ENCODE measurements at regions not wholly inside any gene's neighbourhood (a gene's known extent, or its start where the extent isn't known, plus 50 kb on each side); places are given as distances from the start of the nearest gene placed in this dataset.

DNA sequence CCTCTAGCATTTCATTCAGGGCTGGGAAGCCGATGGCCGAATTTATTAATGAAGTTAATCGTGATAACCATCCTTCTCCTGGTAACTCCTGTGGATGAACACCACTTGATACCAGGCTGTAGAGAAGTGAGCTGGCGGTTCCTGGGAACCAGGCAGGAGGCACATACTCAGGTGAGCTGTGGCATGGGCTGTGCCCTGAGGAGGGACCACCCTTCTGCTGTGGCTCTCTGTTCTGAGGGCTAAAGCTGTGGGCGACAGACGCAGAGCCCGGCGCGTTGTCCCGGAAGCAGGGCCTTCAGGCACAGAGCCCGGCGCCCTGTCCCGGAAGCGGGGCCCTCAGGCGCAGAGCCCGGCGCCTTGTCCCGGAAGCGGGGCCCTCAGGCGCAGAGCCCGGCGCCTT lies 462.3 kb upstream of the SALL3 start:
- H3K36me3 Mint-ChIP-seq (ENCODE audit: low read depth) = no peaks in the 10 kb centered on the region
- TF ChIP-seq, protein P1, sequence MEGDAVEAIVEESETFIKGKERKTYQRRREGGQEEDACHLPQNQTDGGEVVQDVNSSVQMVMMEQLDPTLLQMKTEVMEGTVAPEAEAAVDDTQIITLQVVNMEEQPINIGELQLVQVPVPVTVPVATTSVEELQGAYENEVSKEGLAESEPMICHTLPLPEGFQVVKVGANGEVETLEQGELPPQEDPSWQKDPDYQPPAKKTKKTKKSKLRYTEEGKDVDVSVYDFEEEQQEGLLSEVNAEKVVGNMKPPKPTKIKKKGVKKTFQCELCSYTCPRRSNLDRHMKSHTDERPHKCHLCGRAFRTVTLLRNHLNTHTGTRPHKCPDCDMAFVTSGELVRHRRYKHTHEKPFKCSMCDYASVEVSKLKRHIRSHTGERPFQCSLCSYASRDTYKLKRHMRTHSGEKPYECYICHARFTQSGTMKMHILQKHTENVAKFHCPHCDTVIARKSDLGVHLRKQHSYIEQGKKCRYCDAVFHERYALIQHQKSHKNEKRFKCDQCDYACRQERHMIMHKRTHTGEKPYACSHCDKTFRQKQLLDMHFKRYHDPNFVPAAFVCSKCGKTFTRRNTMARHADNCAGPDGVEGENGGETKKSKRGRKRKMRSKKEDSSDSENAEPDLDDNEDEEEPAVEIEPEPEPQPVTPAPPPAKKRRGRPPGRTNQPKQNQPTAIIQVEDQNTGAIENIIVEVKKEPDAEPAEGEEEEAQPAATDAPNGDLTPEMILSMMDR (IDR thresholded peaks at IDR 0.05) = no peak
- no peaks in the 10 kb centered on the region for H3K9me3 Mint-ChIP-seq
- no peak overlapping the region for H3K4me3 Mint-ChIP-seq
- no peak overlapping the region for H3K27ac Mint-ChIP-seq
- H3K27me3 Mint-ChIP-seq (ENCODE audit: low read depth, poor library complexity) = peaks cover 10% of the 10 kb centered on the region
- H3K4me1 Mint-ChIP-seq = peaks cover 12% of the 10 kb centered on the region
- DNase-seq = no peak

DNA sequence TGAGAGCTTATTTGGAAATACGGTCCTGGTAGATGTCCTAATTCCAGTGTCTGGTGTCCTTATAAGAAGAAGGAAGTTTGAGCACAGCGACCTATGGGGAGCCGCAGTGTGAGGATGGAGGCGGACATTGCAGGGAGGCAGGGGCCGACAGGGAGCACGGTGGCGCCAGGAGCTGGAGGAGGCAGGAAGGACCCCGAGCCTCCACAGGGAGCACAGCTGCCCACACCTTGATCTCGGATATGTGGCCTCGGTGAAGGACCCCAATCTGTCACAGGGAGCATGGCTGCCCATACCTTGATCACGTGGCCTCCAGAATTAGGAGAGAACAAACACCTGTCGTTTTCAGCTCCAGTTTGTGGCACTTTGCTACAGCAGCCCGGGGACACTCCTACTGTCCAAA lies 461.6 kb upstream of the SALL3 start:
- TF ChIP-seq, protein P1 (IDR thresholded peaks at IDR 0.05) = no peak
- H3K9me3 Mint-ChIP-seq = no peaks in the 10 kb centered on the region
- H3K4me1 Mint-ChIP-seq = peaks cover 12% of the 10 kb centered on the region
- H3K27ac Mint-ChIP-seq = no peak overlapping the region
- no peak for DNase-seq
- no peaks in the 10 kb centered on the region for H3K36me3 Mint-ChIP-seq (ENCODE audit: low read depth)
- peaks cover 10% of the 10 kb centered on the region for H3K27me3 Mint-ChIP-seq (ENCODE audit: low read depth, poor library complexity)
- H3K4me3 Mint-ChIP-seq = no peak overlapping the region

DNA sequence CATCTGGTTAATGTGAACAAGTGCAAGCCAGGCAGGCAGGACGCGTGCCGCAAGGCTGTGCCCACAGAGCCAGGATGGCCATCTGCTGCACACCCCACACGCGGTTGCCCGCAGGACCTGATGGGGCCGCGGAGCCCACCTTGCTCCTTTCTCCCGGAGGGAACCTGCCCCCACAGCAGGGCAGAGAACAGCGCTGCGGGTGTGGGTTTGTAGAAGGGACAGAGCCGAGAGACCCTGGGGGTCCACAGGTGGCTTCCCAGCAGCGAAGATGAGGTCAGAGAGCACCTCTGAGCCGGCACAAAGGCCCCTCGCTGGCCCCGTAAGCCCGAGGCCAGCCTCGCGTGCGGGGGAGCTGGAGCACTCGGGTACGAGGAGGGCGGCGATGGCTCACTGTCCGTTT lies 460.8 kb upstream of the SALL3 start:
- DNase-seq = no peak
- Mint-ChIP-seq H3K9me3 (no peaks in the 10 kb centered on the region), H3K4me3 (no peak overlapping the region)

DNA sequence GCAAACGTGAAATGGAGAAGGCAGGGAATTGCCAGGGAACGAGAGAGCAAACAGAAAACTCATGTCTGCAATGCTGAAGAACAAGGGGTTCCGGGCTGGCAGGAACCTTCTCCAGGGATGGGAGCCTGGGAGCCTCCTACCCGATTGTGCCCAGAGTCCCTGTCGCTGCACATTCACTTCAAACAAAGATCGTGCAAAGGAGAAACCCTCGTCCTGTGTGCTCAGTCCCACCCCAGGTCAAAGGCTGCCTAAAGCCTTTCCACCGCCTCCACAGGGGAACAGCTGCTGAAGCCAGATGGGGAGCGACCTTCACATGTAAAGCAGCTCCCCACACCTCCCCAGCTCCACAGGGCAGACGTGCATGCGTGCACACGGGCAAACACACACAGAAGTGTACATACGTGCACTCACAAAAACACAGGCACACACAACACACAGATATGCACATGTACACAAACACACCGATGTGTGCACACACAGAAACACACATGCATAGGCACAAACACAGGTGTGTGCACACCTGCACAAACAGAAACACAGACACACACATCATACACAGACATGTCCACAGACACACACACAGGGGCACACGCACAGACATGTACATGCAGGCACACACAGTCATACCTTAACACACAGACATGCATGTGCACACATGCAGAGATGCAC lies 460.1 kb upstream of the SALL3 start:
- Mint-ChIP-seq H3K27ac (no peak overlapping the region), H3K4me3 (no peak overlapping the region), H3K9me3 (no peaks in the 10 kb centered on the region), H3K36me3 (ENCODE audit: low read depth) (no peaks in the 10 kb centered on the region), H3K27me3 (ENCODE audit: low read depth, poor library complexity) (peaks cover 10% of the 10 kb centered on the region), H3K4me1 (peaks cover 12% of the 10 kb centered on the region)
- no peak for DNase-seq
- TF ChIP-seq, protein P1 (IDR thresholded peaks at IDR 0.05) = no peak

More for the DNA sequence above, 460.8 kb upstream of the SALL3 start:
- Mint-ChIP-seq H3K36me3 (ENCODE audit: low read depth) (no peaks in the 10 kb centered on the region), H3K4me1 (peaks cover 12% of the 10 kb centered on the region), H3K27ac (no peak overlapping the region), H3K27me3 (ENCODE audit: low read depth, poor library complexity) (peaks cover 10% of the 10 kb centered on the region)
- TF ChIP-seq, protein P1 (IDR thresholded peaks at IDR 0.05) = no peak

DNA sequence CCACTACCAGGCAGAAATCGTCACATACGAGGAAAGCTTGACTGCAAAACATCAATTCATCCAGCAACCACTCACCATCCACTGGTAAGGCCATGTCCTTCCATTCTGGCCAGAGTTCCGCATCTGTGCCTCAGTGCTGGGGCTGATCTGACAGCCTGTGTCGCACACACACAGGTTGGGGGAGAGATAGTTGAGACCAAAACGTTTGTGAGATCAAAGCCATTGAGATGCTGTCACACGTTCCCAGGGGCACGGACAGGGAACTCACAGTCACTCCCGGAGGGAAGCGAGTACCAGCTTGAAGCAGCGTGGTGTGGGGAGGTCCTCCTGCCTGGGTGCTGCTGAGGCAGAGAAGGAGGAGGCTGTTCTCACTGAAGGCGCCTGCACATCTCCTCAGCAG lies 458.5 kb upstream of the SALL3 start:
- no peak overlapping the region for H3K27ac Mint-ChIP-seq
- TF ChIP-seq, protein P1 (IDR thresholded peaks at IDR 0.05) = no peak
- no peak for DNase-seq
- no peaks in the 10 kb centered on the region for H3K36me3 Mint-ChIP-seq (ENCODE audit: low read depth)
- H3K4me1 Mint-ChIP-seq = peaks cover 12% of the 10 kb centered on the region
- H3K27me3 Mint-ChIP-seq (ENCODE audit: low read depth, poor library complexity) = peaks cover 10% of the 10 kb centered on the region
- H3K9me3 Mint-ChIP-seq = no peaks in the 10 kb centered on the region
- H3K4me3 Mint-ChIP-seq = no peak overlapping the region

DNA sequence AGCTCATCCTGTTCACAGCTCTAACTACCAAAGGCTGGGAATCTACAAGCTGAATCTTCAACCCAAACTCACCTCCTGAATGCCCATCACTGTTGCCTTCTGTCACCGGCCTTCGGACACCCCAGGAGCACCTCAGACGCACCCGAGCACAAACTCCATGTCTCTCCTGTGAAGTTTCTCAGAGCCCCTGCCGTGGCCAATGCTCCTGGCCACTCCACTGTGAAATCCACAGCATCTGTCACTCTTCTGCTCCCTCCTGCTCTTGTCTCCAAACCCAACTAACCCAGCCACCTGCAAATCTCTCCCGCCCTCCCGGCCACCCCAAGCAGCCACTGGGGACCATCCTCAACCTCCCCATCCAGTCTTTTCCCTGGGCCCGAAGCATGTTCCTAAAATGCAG lies 457.9 kb upstream of the SALL3 start:
- peaks cover 12% of the 10 kb centered on the region for H3K4me1 Mint-ChIP-seq

More for the DNA sequence above, 457.9 kb upstream of the SALL3 start:
- Mint-ChIP-seq H3K36me3 (ENCODE audit: low read depth) (no peaks in the 10 kb centered on the region), H3K9me3 (no peaks in the 10 kb centered on the region), H3K4me3 (no peak overlapping the region), H3K27ac (no peak overlapping the region), H3K27me3 (ENCODE audit: low read depth, poor library complexity) (peaks cover 10% of the 10 kb centered on the region)
- DNase-seq = no peak
- TF ChIP-seq, protein P1 (IDR thresholded peaks at IDR 0.05) = no peak
